ENCODE measurements at regions not wholly inside any gene's neighbourhood (a gene's known extent, or its start where the extent isn't known, plus 50 kb on each side); places are given as distances from the start of the nearest gene placed in this dataset.

- Histone ChIP-seq H3K36me3 (no peaks in the 10 kb centered on the region), H3K4me3 (no peak overlapping the region), H3K4me1 (no peaks in the 10 kb centered on the region), H3K9me3 (no peaks in the 10 kb centered on the region), H3K27me3 (replicated peaks in 1 of 7) (no peaks in the 10 kb centered on the region), H3K27ac (no peak overlapping the region)
- no peak for DNase-seq
- TF ChIP-seq POLR2AphosphoS5 (IDR thresholded peaks at IDR 0.05), result no peak
- no peak for TF ChIP-seq CTCF (IDR thresholded peaks at IDR 0.05 in 8 of 11, conservative IDR thresholded peaks at IDR 0.05 in 3 of 11)
- TF ChIP-seq POLR2A (IDR thresholded peaks at IDR 0.05), result no peak
- intact Hi-C loops (cut with DNase I; ENCODE audit: low total_unique reads), result no loop called here
These were observed 78.7 kb upstream of the COL6A5 start for GRCh38 chr3:130266817-130267216.

GRCh38 chr3:130276203-130276803, 69.2 kb upstream of the COL6A5 start:
- WGBS, 5 donors, result 14 to 22% (median 22%) methylated on average over 8 of the region's 8 CpGs
- no peaks in the 10 kb centered on the region for H3K4me1 ChIP-seq

GRCh38 chr3:130288670-130289069, 56.8 kb upstream of the COL6A5 start:
- intact Hi-C loops (cut with DNase I; ENCODE audit: low total_unique reads), result no loop called here
- no peak for DNase-seq
- WGBS, 5 donors, result 70 to 100% (median 93%) methylated on average over 1 of the region's 1 CpG
- Histone ChIP-seq H3K27ac (no peak overlapping the region), H3K4me3 (no peak overlapping the region), H3K27me3 (replicated peaks in 1 of 7) (peaks cover 0 to 9% (median 3%) of the 10 kb centered on the region in 7 donors), H3K4me1 (no peaks in the 10 kb centered on the region), H3K36me3 (no peaks in the 10 kb centered on the region), H3K9me3 (no peaks in the 10 kb centered on the region)
- no peak for TF ChIP-seq POLR2AphosphoS5 (IDR thresholded peaks at IDR 0.05)
- no peak for TF ChIP-seq CTCF (IDR thresholded peaks at IDR 0.05 in 8 of 11, conservative IDR thresholded peaks at IDR 0.05 in 3 of 11)
- TF ChIP-seq POLR2A (IDR thresholded peaks at IDR 0.05), result no peak

More at GRCh38 chr3:130276203-130276803, 69.2 kb upstream of the COL6A5 start:
- intact Hi-C loops (cut with DNase I; ENCODE audit: low total_unique reads), result no loop called here
- peak; percentile 14 to 78 (median 57) for TF ChIP-seq CTCF (IDR thresholded peaks at IDR 0.05 in 8 of 11, conservative IDR thresholded peaks at IDR 0.05 in 3 of 11)
- TF ChIP-seq POLR2A (IDR thresholded peaks at IDR 0.05), result no peak
- Histone ChIP-seq H3K36me3 (no peaks in the 10 kb centered on the region), H3K4me3 (no peak overlapping the region), H3K9me3 (no peaks in the 10 kb centered on the region), H3K27me3 (replicated peaks in 1 of 7) (peaks cover 0 to 12% (median 0%) of the 10 kb centered on the region in 7 donors), H3K27ac (no peak overlapping the region)
- no peak for DNase-seq

GRCh38 chr3:130291148-130291547, 54.3 kb upstream of the COL6A5 start:
- intact Hi-C loops (cut with DNase I; ENCODE audit: low total_unique reads), result no loop called here
- no peak for DNase-seq
- Histone ChIP-seq H3K36me3 (no peaks in the 10 kb centered on the region), H3K9me3 (peaks cover 0 to 4% (median 0%) of the 10 kb centered on the region in 8 donors), H3K4me1 (no peaks in the 10 kb centered on the region), H3K27me3 (replicated peaks in 1 of 7) (peaks cover 0 to 14% (median 6%) of the 10 kb centered on the region in 7 donors), H3K27ac (no peak overlapping the region), H3K4me3 (no peak overlapping the region)
- WGBS, 5 donors, result 73 to 82% (median 75%) methylated on average over 2 of the region's 2 CpGs
- TF ChIP-seq POLR2AphosphoS5 (IDR thresholded peaks at IDR 0.05) (no peak), CTCF (IDR thresholded peaks at IDR 0.05 in 8 of 11, conservative IDR thresholded peaks at IDR 0.05 in 3 of 11) (no peak), POLR2A (IDR thresholded peaks at IDR 0.05) (no peak)

All from spleen (tissue), 11 donors.